ENCODE measurements at regions not wholly inside any gene's neighbourhood (a gene's known extent, or its start where the extent isn't known, plus 50 kb on each side); places are given as distances from the start of the nearest gene placed in this dataset.

DNA sequence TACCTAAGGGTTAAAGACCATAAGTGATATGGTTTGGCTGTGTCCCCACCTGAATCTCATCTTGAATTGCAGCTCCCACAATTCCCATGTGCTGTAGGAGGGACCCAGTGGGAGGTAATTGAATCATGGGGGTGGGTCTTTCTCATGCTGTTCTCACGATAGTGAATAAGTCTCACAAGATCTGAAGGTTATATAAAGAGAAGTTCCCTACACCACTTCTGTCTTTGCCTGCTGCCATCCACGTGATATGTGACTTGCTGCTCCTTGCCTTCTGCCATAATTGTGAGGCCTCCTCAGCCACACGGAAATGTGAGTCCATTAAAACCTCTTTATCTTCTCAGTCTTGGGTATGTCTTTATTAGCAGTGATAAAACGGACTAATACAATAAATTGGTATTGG lies 75.0 kb upstream of the CADPS start:
- TF ChIP-seq, protein P1, sequence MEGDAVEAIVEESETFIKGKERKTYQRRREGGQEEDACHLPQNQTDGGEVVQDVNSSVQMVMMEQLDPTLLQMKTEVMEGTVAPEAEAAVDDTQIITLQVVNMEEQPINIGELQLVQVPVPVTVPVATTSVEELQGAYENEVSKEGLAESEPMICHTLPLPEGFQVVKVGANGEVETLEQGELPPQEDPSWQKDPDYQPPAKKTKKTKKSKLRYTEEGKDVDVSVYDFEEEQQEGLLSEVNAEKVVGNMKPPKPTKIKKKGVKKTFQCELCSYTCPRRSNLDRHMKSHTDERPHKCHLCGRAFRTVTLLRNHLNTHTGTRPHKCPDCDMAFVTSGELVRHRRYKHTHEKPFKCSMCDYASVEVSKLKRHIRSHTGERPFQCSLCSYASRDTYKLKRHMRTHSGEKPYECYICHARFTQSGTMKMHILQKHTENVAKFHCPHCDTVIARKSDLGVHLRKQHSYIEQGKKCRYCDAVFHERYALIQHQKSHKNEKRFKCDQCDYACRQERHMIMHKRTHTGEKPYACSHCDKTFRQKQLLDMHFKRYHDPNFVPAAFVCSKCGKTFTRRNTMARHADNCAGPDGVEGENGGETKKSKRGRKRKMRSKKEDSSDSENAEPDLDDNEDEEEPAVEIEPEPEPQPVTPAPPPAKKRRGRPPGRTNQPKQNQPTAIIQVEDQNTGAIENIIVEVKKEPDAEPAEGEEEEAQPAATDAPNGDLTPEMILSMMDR (IDR thresholded peaks at IDR 0.05) = no peak
- no peak for TF ChIP-seq POLR2A (IDR thresholded peaks at IDR 0.05)
